PC-9 (cell line): ENCODE measurements at regions not wholly inside any gene's neighbourhood (a gene's known extent, or its start where the extent isn't known, plus 50 kb on each side); places are given as distances from the start of the nearest gene placed in this dataset.

Source experiments
- BruUV-seq: library from RNA; stranded (reverse); fragments of 400-500 nt; replicated peaks from 2 replicates; lab custom pipeline; 2021; lab: Mats Ljungman, UMichigan
- CTCF ChIA-PET: fragments of 300-600 bp; sonication (Branson Sonifier 250); formaldehyde crosslinking; loops from one replicate; lab custom pipeline; 2022; ENCODE audit warnings: antibody characterized with exemption; lab: Charles Lee
- POLR2A ChIA-PET: fragments of 300-600 bp; sonication (Branson Sonifier 250); formaldehyde crosslinking; loops from one replicate; lab custom pipeline; 2022; ENCODE audit warnings: antibody characterized with exemption; ENCODE audit not compliant: unreplicated experiment; lab: Charles Lee
- DNase-seq, 2 experiments: peaks; one replicate each; pipeline versions ENCODE4 v3.0.0 to v3.0.0-alpha.2; 2015 to 2022; ENCODE audit warnings: mixed read lengths in 1 of 2
- H2AFZ ChIP-seq: fragments of 200-600 bp; sonication (generic); 2 replicates; pipeline ENCODE4 v1.8.1; 2017; ENCODE audit warnings: antibody characterized with exemption
- H3F3A ChIP-seq: fragments of 200-600 bp; sonication (generic); 2 replicates; pipeline ENCODE4 v1.8.1; 2017; ENCODE audit warnings: antibody characterized with exemption, mild to moderate bottlenecking, low read depth; ENCODE audit not compliant: insufficient read depth
- H3K27ac ChIP-seq: fragments of 200-600 bp; sonication (generic); 2 replicates; pipeline ENCODE4 v1.6.1; 2016; ENCODE audit warnings: mixed run types
- H3K27me3 ChIP-seq: fragments of 200-600 bp; sonication (generic); 2 replicates; pipeline ENCODE4 v1.6.1; 2016; ENCODE audit warnings: low read depth, mixed run types; ENCODE audit not compliant: insufficient read depth
- H3K36me3 ChIP-seq: fragments of 200-600 bp; sonication (generic); 2 replicates; pipeline ENCODE4 v1.6.1; 2016; ENCODE audit warnings: low read depth, mixed run types
- H3K4me1 ChIP-seq: fragments of 200-600 bp; sonication (generic); replicated peaks from 2 replicates; pipeline ENCODE4 v1.6.1; 2016; ENCODE audit warnings: mixed run types; ENCODE audit not compliant: insufficient read depth
- H3K4me2 ChIP-seq: fragments of 200-600 bp; sonication (generic); 2 replicates; pipeline ENCODE4 v1.6.1; 2017; ENCODE audit warnings: mixed run types
- H3K4me3 ChIP-seq: fragments of 200-600 bp; sonication (generic); 2 replicates; pipeline ENCODE4 v1.6.1; 2016; ENCODE audit warnings: mixed run types
- H3K79me2 ChIP-seq: fragments of 200-600 bp; sonication (generic); 2 replicates; pipeline ENCODE4 v1.6.1; 2017; ENCODE audit warnings: low read depth, mixed run types
- H3K9me2 ChIP-seq: fragments of 200-600 bp; sonication (generic); 2 replicates; pipeline ENCODE4 v1.8.1; 2017; ENCODE audit warnings: mild to moderate bottlenecking; ENCODE audit not compliant: insufficient read depth
- H3K9me3 ChIP-seq: fragments of 200-600 bp; sonication (generic); 2 replicates; pipeline ENCODE4 v1.8.1; 2016; ENCODE audit warnings: low read depth; ENCODE audit not compliant: insufficient read depth
- H4K20me1 ChIP-seq: fragments of 200-600 bp; sonication (generic); 2 replicates; pipeline ENCODE4 v1.8.1; 2017; ENCODE audit not compliant: insufficient read depth
- CTCF ChIP-seq: fragments of 200-600 bp; sonication (generic); conservative IDR thresholded peaks from 2 replicates; pipeline ENCODE4 v1.6.1; 2017; ENCODE audit warnings: mixed run types, antibody characterized with exemption, mild to moderate bottlenecking, moderate library complexity
- EZH2 ChIP-seq: fragments of 200-600 bp; sonication (generic); IDR thresholded peaks from 2 replicates; pipeline ENCODE4 v1.8.0; 2017; ENCODE audit warnings: antibody characterized with exemption, low read depth
- intact Hi-C: fragments of 100-400 bp; cut with micrococcal nuclease; formaldehyde crosslinking; loops from one replicate; pipeline ENCODE4 v1.10.0; 2022; ENCODE audit not compliant: unreplicated experiment

- CTCF ChIA-PET: interaction anchor here (1.0 kb wide), 1 partner anchor 24 kb away, joined by 3 read pairs; no protein-coding TSS in a partner anchor
- peak in 1 of 2 experiments; percentile 45 for DNase-seq
These were observed 167.2 kb downstream of the FBXO15 start for GRCh38 chr18:73980289-73980979.

GRCh38 chr18:73979742-73980141 is 167.9 kb downstream of the FBXO15 start:
- Histone ChIP-seq H3K36me3 (no peaks in the 10 kb centered on the region), H3K27ac (no peak overlapping the region), H3K4me3 (no peak overlapping the region), H3K4me2 (no peak overlapping the region), H3K9me2 (no peaks in the 10 kb centered on the region), H3K27me3 (no peaks in the 10 kb centered on the region), H3K9me3 (no peaks in the 10 kb centered on the region), H3K4me1 (no peaks in the 10 kb centered on the region), H3K79me2 (no peaks in the 10 kb centered on the region), H3F3A (no peaks in the 10 kb centered on the region), H4K20me1 (no peaks in the 10 kb centered on the region), H2AFZ (no peak overlapping the region)
- POLR2A ChIA-PET: no interaction called here
- no TSS peak for BruUV-seq
- CTCF ChIA-PET: interaction anchor here (1.0 kb wide), 1 partner anchor 23 kb away, joined by 3 read pairs; no protein-coding TSS in a partner anchor
- DNase-seq: peak in 1 of 2 experiments; percentile 42
- TF ChIP-seq EZH2 (no peak), CTCF (no peak)
- intact Hi-C loops: loop anchor here (5.0 kb wide), 1 partner anchor 1217 kb away; no protein-coding TSS in a partner anchor

More at GRCh38 chr18:73980289-73980979, 167.2 kb downstream of the FBXO15 start:
- Histone ChIP-seq H3K4me2 (no peak overlapping the region), H3K79me2 (no peaks in the 10 kb centered on the region), H3K9me3 (no peaks in the 10 kb centered on the region), H3K9me2 (no peaks in the 10 kb centered on the region), H4K20me1 (no peaks in the 10 kb centered on the region), H3K27me3 (no peaks in the 10 kb centered on the region), H3K36me3 (no peaks in the 10 kb centered on the region), H2AFZ (no peak overlapping the region), H3K4me3 (no peak overlapping the region), H3K27ac (no peak overlapping the region), H3K4me1 (no peaks in the 10 kb centered on the region), H3F3A (no peaks in the 10 kb centered on the region)
- POLR2A ChIA-PET: no interaction called here
- intact Hi-C loops: loop anchor here (5.0 kb wide), 1 partner anchor 1218 kb away; no protein-coding TSS in a partner anchor
- TF ChIP-seq EZH2 (no peak), CTCF (peak; percentile 81)
- BruUV-seq: no TSS peak

GRCh38 chr18:73976433-73976832 is 171.2 kb downstream of the FBXO15 start:
- H3K79me2 ChIP-seq: no peaks in the 10 kb centered on the region
- no peak overlapping the region for H2AFZ ChIP-seq
- no peaks in the 10 kb centered on the region for H3K36me3 ChIP-seq
- no peaks in the 10 kb centered on the region for H3F3A ChIP-seq
- no peak overlapping the region for H3K27ac ChIP-seq
- intact Hi-C loops: no loop called here
- ChIA-PET CTCF (no interaction called here), POLR2A (no interaction called here)
- H3K4me1 ChIP-seq: no peaks in the 10 kb centered on the region
- H3K9me3 ChIP-seq: no peaks in the 10 kb centered on the region
- H3K4me2 ChIP-seq: no peak overlapping the region
- no peak for TF ChIP-seq EZH2
- no peak for TF ChIP-seq CTCF
- BruUV-seq: no TSS peak
- no peak overlapping the region for H3K4me3 ChIP-seq
- H3K27me3 ChIP-seq: no peaks in the 10 kb centered on the region
- H3K9me2 ChIP-seq: no peaks in the 10 kb centered on the region
- H4K20me1 ChIP-seq: no peaks in the 10 kb centered on the region
- no peak for DNase-seq
